GM23338 (cell line): ENCODE measurements at regions not wholly inside any gene's neighbourhood (a gene's known extent, or its start where the extent isn't known, plus 50 kb on each side); places are given as distances from the start of the nearest gene placed in this dataset.

Experiments
- CREB1 ChIP-seq: fragments of 250-450 bp; sonication (Bioruptor Pico); IDR thresholded peaks from 2 replicates; pipeline ENCODE4 v1.5.0; 2020; ENCODE audit warnings: low read depth, mild to moderate bottlenecking, moderate library complexity
- CTCF ChIP-seq, 2 experiments: fragments of 200-600 bp in 1 of 2; sonication (generic) in 1 of 2; conservative IDR thresholded peaks; 2 replicates each; pipeline versions ENCODE4 v1.5.1 to v1.6.1; 2016 to 2017; ENCODE audit warnings: antibody characterized with exemption in 2 of 2, low read depth in 2 of 2, mild to moderate bottlenecking in 2 of 2, moderate library complexity in 1 of 2
- EZH2 ChIP-seq: fragments of 200-600 bp; sonication (generic); IDR thresholded peaks from one replicate; pipeline ENCODE4 v1.8.0; 2017; ENCODE audit warnings: antibody characterized with exemption, mild to moderate bottlenecking, low read depth; ENCODE audit not compliant: unreplicated experiment
- EZH2phosphoT487 ChIP-seq: fragments of 200-600 bp; sonication (generic); IDR thresholded peaks from one replicate; pipeline ENCODE4 v1.8.1; 2018; ENCODE audit warnings: antibody characterized with exemption; ENCODE audit not compliant: unreplicated experiment
- JUNB ChIP-seq: IDR thresholded peaks from one replicate; pipeline ENCODE4 v1.6.1; 2016; ENCODE audit warnings: antibody characterized with exemption; ENCODE audit not compliant: unreplicated experiment
- NANOG ChIP-seq: IDR thresholded peaks from 2 replicates; pipeline ENCODE4 v1.6.1; 2016; ENCODE audit warnings: antibody characterized with exemption, borderline replicate concordance
- POLR2AphosphoS5 ChIP-seq: IDR thresholded peaks from 2 replicates; pipeline ENCODE4 v1.6.1; 2016; ENCODE audit warnings: antibody characterized with exemption, low read depth
- REST ChIP-seq: IDR thresholded peaks from one replicate; pipeline ENCODE4 v1.6.1; 2018; ENCODE audit warnings: antibody characterized with exemption; ENCODE audit not compliant: unreplicated experiment
- STAT1 ChIP-seq: IDR thresholded peaks from one replicate; pipeline ENCODE4 v1.6.1; 2016; ENCODE audit warnings: antibody characterized with exemption; ENCODE audit not compliant: unreplicated experiment
- ZNF114 ChIP-seq: fragments of 250-450 bp; sonication (Bioruptor Pico); IDR thresholded peaks from 2 replicates; pipeline ENCODE4 v1.5.0; 2020; ENCODE audit warnings: mild to moderate bottlenecking, moderate library complexity
- ZNF331 ChIP-seq: fragments of 250-450 bp; sonication (Bioruptor Pico); IDR thresholded peaks from 2 replicates; pipeline ENCODE4 v1.5.0; 2020; ENCODE audit warnings: low read depth, mild to moderate bottlenecking, moderate library complexity

GRCh38 chr9:82129708-82130107, 141.1 kb downstream of the SPATA31D1 start:
- no peak for TF ChIP-seq CTCF (conservative IDR thresholded peaks at IDR 0.05; ENCODE audit: low read depth in 2 of 2)
- TF ChIP-seq EZH2: no peak
- no peak for TF ChIP-seq REST
- no peak for TF ChIP-seq NANOG
- no peak for TF ChIP-seq POLR2AphosphoS5
- no peak for TF ChIP-seq EZH2phosphoT487
- TF ChIP-seq JUNB: no peak
- no peak for TF ChIP-seq CREB1 (CRISPR knock-in tag)
- TF ChIP-seq STAT1: no peak
- TF ChIP-seq ZNF331: no peak
- TF ChIP-seq ZNF114 (CRISPR knock-in tag): no peak
